BJ (cell line): ENCODE measurements at regions not wholly inside any gene's neighbourhood (a gene's known extent, or its start where the extent isn't known, plus 50 kb on each side); places are given as distances from the start of the nearest gene placed in this dataset.

Experiments used
- CTCF ChIA-PET: fragments of 350-600 bp; formaldehyde crosslinking; extraction: SDS; loops from one replicate; lab custom pipeline; 2021; ENCODE audit warnings: antibody characterized with exemption, inconsistent platforms; lab: Yijun Ruan, JAX
- POLR2A ChIA-PET: fragments of 300-600 bp; sonication (Branson Sonifier 250); formaldehyde crosslinking; extraction: SDS; loops from one replicate; lab custom pipeline; 2021; ENCODE audit warnings: antibody characterized with exemption; lab: Charles Lee
- DNase-seq: peaks from one replicate; pipeline ENCODE4 v3.0.0-alpha.2; 2011; ENCODE audit warnings: low read depth
- H3K27me3 ChIP-seq: 2 replicates; pipeline ENCODE4 v1.6.0; 2011; ENCODE audit warnings: low read length; ENCODE audit not compliant: control insufficient read depth, insufficient read depth
- H3K36me3 ChIP-seq: 2 replicates; pipeline ENCODE4 v1.5.1; 2011; ENCODE audit warnings: low read length; ENCODE audit not compliant: control insufficient read depth, insufficient read depth
- H3K4me3 ChIP-seq: 2 replicates; pipeline ENCODE4 v1.5.1; 2011; ENCODE audit warnings: low read depth, mild to moderate bottlenecking, control low read depth, low read length
- TF ChIP-seq, protein P1 (sequence below): IDR thresholded peaks from 2 replicates; pipeline ENCODE4 v1.5.1; 2011; ENCODE audit warnings: low read depth, mild to moderate bottlenecking, control low read depth, inconsistent platforms, low read length, moderate library complexity; ENCODE audit not compliant: insufficient read depth

DNA sequence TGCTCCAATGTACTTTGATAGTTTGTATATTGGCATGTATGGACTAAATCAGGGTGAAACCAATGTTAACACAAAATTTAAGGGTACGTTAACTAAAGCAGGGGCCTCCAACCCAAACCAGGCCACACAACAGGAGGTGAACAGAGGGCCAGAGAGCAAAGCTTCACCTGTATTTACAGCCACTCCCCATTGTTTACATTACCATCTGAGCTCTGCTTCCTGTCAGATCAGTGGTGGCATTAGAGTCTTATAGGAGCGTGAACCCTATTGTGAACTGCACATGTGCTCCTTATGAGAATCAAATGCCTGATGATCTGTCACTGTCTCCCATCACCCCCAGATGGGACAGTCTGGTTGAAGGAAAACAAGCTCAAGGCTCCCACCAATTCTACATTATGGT, 62.0 kb upstream of the SCIN start:
- no peaks in the 10 kb centered on the region for H3K27me3 ChIP-seq
- ChIA-PET POLR2A (no interaction called here), CTCF (no interaction called here)
- TF ChIP-seq, protein P1, sequence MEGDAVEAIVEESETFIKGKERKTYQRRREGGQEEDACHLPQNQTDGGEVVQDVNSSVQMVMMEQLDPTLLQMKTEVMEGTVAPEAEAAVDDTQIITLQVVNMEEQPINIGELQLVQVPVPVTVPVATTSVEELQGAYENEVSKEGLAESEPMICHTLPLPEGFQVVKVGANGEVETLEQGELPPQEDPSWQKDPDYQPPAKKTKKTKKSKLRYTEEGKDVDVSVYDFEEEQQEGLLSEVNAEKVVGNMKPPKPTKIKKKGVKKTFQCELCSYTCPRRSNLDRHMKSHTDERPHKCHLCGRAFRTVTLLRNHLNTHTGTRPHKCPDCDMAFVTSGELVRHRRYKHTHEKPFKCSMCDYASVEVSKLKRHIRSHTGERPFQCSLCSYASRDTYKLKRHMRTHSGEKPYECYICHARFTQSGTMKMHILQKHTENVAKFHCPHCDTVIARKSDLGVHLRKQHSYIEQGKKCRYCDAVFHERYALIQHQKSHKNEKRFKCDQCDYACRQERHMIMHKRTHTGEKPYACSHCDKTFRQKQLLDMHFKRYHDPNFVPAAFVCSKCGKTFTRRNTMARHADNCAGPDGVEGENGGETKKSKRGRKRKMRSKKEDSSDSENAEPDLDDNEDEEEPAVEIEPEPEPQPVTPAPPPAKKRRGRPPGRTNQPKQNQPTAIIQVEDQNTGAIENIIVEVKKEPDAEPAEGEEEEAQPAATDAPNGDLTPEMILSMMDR, result no peak
- DNase-seq, result no peak
- H3K36me3 ChIP-seq, result no peaks in the 10 kb centered on the region
- H3K4me3 ChIP-seq, result no peak overlapping the region

GRCh38 chr7:12517451-12517850, 53.1 kb upstream of the SCIN start:
- Histone ChIP-seq H3K4me3 (no peak overlapping the region), H3K36me3 (no peaks in the 10 kb centered on the region), H3K27me3 (no peaks in the 10 kb centered on the region)
- ChIA-PET CTCF (interaction anchor here (1.4 kb wide), 1 partner anchor 110 kb away, joined by 3 read pairs; no protein-coding TSS in a partner anchor), POLR2A (no interaction called here)
- TF ChIP-seq, protein P1, result no peak
- DNase-seq, result no peak

DNA sequence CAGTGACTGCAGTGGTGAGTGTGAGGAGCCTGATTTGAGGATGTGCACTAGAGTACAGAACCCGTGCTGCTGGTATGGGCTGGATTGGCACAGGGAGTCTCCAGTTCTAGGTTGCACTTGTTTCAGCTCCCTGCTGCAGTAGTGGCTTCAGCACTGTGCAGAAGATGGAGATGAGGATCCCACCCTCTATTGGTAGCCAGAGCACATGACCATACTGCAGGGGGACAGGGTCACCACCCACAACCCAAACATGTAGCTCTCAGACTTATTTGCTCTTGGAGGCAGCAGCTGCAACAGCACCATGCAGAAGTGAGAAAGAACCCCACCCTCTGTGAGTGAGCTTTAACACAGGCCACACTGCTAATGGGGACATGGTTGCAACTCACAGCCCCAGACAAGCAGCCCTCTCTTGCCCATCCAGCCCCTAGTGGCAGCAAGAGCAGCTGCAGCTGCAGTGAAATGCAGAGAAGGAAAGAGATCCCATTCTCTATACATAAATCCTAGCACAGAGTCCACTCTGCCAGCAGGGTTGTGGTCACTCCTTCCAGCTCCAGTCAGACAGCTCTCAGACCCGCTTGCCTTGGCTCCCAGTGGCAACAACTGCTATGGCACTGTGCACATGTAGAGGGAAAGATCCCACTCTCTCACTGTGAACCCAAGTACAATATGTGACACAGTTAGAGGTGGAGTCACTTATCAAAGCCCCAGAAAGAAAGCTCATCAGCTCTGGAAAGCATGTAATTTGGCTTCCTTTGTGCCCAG, 51.4 kb upstream of the SCIN start:
- no peak overlapping the region for H3K4me3 ChIP-seq
- TF ChIP-seq, protein P1, result peak; percentile 38
- ChIA-PET POLR2A (interaction anchor here (0.6 kb wide), 1 partner anchor 89 kb away, joined by 3 read pairs; no protein-coding TSS in a partner anchor), CTCF (interaction anchor here (0.6 to 1.2 kb wide), 2 partner anchors 107 to 378 kb away, joined by 3 to 4 read pairs; no protein-coding TSS in a partner anchor)
- DNase-seq, result no peak
- no peaks in the 10 kb centered on the region for H3K27me3 ChIP-seq
- no peaks in the 10 kb centered on the region for H3K36me3 ChIP-seq

DNA sequence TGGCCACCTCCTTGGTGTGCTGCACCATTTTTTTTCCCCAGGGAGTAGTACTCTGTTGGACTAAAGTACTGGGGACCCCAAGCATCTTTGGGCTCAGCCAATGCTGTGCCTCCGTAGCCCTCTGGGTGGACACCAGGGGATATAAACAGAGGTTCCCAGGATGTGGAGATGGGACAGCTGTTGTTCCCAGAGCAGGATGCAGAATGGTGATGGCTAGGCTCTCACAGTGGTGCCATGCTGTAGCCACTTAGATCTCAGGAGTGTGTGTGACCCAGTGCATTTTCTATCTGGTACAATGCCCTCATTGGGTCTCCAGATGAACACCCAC, 50.9 kb upstream of the SCIN start:
- no peaks in the 10 kb centered on the region for H3K27me3 ChIP-seq
- no peaks in the 10 kb centered on the region for H3K36me3 ChIP-seq
- no peak for DNase-seq
- TF ChIP-seq, protein P1, result no peak
- H3K4me3 ChIP-seq, result no peak overlapping the region
- ChIA-PET POLR2A (no interaction called here), CTCF (interaction anchor here (1.2 kb wide), 1 partner anchor 106 kb away, joined by 4 read pairs; no protein-coding TSS in a partner anchor)
